C4-2B (cell line): ENCODE measurements at regions not wholly inside any gene's neighbourhood (a gene's known extent, or its start where the extent isn't known, plus 50 kb on each side); places are given as distances from the start of the nearest gene placed in this dataset.

Source experiments
- H3K27ac ChIP-seq: fragments of 450-650 bp; 2 replicates; pipeline ENCODE4 v1.5.1; 2017
- ZFX ChIP-seq: fragments of 450-650 bp; IDR thresholded peaks from 2 replicates; pipeline ENCODE4 v1.6.1; 2017
- TF ChIP-seq, protein P1 (sequence below): fragments of 450-650 bp; conservative IDR thresholded peaks from 2 replicates; pipeline ENCODE4 v1.5.1; 2017; ENCODE audit warnings: mild to moderate bottlenecking

DNA sequence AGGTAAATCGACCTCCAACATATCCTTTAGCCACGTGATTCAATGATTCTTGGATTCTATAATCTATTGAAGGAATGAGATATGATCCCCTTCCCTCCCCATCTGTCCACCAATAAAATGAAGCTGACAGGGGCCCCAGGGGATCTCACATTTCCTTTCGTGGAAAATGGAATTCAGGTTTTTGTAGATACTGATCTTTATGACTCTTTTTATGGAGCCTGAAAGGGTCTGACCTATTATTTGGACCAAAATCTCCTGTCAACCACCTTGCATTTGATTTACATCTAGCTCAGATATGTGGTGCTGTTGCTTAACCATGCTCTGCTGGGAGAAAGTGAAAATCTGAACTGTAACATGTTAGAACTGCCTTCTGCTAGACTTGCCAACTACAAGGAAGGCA lies 234.0 kb upstream of the CXCL12 start:
- H3K27ac ChIP-seq: no peak overlapping the region; the same call in 1 of the 2 replicates
- TF ChIP-seq, protein P1, sequence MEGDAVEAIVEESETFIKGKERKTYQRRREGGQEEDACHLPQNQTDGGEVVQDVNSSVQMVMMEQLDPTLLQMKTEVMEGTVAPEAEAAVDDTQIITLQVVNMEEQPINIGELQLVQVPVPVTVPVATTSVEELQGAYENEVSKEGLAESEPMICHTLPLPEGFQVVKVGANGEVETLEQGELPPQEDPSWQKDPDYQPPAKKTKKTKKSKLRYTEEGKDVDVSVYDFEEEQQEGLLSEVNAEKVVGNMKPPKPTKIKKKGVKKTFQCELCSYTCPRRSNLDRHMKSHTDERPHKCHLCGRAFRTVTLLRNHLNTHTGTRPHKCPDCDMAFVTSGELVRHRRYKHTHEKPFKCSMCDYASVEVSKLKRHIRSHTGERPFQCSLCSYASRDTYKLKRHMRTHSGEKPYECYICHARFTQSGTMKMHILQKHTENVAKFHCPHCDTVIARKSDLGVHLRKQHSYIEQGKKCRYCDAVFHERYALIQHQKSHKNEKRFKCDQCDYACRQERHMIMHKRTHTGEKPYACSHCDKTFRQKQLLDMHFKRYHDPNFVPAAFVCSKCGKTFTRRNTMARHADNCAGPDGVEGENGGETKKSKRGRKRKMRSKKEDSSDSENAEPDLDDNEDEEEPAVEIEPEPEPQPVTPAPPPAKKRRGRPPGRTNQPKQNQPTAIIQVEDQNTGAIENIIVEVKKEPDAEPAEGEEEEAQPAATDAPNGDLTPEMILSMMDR: no peak
- no peak for TF ChIP-seq ZFX

DNA sequence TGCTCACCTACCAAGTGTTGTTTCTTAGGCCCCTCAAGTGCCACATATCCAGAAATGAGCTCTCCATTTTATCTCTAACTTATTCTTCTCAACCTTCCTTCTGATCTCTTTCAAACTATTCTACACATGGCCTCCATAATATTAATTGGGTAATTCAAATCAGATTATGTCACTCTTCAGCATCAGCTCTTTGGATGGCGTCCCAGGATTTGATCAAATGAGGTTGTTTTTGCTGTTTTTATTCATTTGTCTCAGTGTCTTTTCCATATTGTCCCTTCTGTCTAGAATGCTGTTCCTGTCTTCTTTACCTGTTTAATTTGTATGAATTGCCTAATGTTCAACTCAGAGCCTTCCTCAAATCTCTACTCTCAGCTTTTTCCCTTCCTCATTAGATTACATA lies 234.6 kb upstream of the CXCL12 start:
- TF ChIP-seq ZFX: no peak
- TF ChIP-seq, protein P1: no peak

DNA sequence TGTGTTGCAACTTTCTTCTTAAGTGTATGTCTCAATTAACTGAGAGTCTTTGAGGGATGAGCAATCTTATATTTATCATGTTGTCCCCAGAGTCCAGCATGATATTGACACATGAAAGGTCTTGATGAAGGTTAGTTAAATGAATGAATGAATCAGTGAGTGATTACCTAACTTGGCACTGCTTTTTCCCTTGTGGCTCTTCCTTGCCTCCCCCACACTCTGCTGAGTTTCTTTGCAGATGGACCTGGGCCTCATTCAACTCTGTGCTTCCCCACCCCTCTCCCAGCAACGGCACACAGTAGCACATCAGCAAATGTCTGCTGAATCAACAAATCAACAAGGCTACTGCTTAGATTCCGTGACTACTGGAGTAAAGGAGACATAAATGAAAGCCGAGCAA lies 235.1 kb upstream of the CXCL12 start:
- no peak overlapping the region for H3K27ac ChIP-seq
- no peak for TF ChIP-seq ZFX
- TF ChIP-seq, protein P1: no peak

More for the DNA sequence above, 234.6 kb upstream of the CXCL12 start:
- H3K27ac ChIP-seq: no peak overlapping the region; the same call in 1 of the 2 replicates

DNA sequence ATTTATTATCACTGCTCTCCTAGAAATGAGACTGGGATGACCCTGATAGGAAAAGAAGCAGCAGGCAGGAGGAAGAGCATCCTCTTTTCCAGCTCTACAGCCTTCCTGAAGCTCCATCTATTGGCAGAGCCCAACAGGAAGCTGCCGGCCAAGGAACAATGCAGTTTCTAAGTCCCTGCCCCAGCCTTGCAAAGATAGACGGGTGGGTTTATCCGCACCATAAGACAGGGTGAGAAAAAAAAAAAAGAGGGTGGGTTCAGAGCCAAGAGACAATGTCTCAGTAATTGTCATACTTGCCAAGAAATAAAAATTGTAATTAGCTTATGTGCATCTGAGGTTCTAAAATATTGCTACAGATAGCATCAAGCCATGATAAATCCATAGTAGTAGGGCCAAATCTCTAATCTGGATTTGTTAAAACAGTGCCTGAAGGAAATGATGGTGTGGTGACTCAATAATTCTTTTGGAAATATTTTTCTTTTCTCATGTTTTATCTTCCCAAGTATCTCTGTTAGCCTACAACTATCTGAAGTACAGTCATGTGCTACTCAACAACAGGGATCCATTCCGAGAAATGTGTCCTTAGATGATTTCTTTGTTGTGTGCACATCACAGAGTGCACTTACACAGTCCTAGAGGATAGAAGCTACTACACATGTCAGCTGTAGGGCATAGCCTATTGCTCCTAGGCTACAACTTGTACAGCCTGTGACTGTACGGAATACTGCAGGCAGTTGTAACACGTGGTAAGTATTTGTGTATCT lies 242.9 kb upstream of the CXCL12 start:
- H3K27ac ChIP-seq: no peak overlapping the region
- no peak for TF ChIP-seq ZFX
- TF ChIP-seq, protein P1: no peak

DNA sequence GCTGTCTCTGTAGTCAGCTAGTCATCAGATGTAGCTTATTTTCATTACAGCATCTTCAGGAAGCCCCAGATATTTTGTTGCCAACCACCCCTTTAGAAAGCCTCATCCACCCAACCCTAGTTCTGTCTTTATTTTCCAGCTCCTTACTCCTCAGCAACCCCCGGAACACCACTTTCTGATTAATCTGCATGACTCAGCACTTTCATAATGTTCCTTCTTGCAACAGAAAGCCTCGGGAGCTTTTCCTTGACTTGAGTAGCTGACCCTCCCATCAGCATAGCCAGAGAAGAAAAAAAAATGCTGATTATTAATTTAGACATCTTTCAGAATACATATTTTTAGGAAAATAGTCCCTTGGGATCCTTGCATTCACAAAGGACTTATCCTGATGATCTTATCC lies 244.0 kb upstream of the CXCL12 start:
- no peak for TF ChIP-seq ZFX
- TF ChIP-seq, protein P1: no peak
- H3K27ac ChIP-seq: no peak overlapping the region

DNA sequence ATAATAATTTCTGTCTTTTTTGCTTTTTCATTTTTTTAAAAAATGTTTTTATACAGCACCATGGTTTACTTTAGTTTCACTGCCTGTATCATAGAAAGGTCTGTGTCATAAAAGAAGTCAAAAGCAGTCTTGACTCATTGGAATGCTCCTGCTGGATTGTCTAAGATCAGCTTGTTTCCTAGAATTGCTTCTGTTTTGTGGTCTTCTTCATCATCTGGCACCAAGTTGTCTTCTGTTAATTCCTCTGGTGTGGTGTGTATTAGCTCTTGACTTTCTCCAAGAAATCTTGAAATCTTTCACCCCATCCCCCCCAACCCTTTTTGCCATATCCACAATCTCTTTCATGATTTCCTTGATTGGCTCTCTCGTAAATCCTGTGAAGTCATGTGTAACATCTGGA lies 250.3 kb upstream of the CXCL12 start:
- no peak overlapping the region; the same call in 1 of the 2 replicates for H3K27ac ChIP-seq
- no peak for TF ChIP-seq ZFX
- TF ChIP-seq, protein P1: no peak

DNA sequence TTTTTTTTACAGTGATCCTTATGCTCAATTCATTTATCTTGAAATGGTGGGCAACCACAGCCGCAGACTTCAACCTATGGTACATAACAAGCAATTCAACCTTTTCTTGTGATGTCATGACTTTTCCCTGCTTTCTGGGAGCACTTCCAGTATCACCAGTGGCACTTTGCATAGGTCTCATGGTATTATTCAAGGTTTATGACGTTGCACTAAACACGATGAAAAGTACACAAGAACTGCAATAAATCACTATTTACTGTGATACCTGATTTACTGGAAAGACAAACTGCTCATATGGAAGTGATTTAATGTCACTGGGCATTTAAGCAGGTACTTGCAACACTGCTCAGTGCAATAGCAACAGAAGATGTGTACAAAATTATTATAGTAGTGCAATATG lies 251.7 kb upstream of the CXCL12 start:
- no peak overlapping the region for H3K27ac ChIP-seq
- no peak for TF ChIP-seq ZFX
- TF ChIP-seq, protein P1: no peak
